ENCODE measurements at regions not wholly inside any gene's neighbourhood (a gene's known extent, or its start where the extent isn't known, plus 50 kb on each side); places are given as distances from the start of the nearest gene placed in this dataset.

- Mint-ChIP-seq H3K9me3 (peaks cover 0 to 2% (median 0%) of the 10 kb centered on the region in 7 donors), H3K27me3 (no peaks in the 10 kb centered on the region)
These were observed 353.0 kb upstream of the EEF2KMT start for GRCh38 chr16:5450409-5451104.

DNA sequence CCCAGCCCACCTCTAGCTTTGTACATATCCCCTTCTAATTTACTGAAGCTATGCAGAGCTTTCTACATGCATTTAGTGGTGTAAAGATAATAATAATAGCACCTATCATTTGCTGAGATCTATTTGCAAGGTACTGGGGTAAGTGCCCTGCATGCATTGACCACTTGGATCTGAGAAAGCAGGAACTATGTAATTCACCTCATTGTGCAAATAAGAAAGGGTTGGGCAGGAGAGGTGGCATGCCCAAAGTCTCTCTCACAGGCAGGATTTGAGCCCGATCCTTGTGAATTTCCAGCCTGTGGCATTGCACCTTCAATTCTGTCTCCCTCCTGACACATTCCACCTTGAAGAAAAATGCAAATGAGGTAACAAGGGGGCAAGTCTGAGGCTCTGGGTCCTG is 352.3 kb upstream of the EEF2KMT start:
- Histone ChIP-seq H3K4me3 (ENCODE audit: low read depth, low read length) (no peak overlapping the region), H3K27me3 (ENCODE audit: control insufficient read depth, insufficient read depth, low read length) (no peaks in the 10 kb centered on the region), H3K36me3 (ENCODE audit: control insufficient read depth, insufficient read depth, low read length) (no peaks in the 10 kb centered on the region), H3K4me1 (ENCODE audit: control insufficient read depth, insufficient read depth, low read length, poor library complexity, severe bottlenecking) (no peaks in the 10 kb centered on the region), H3K27ac (ENCODE audit: insufficient read depth, low read length, poor library complexity, severe bottlenecking) (no peak overlapping the region), H3K9me3 (ENCODE audit: control insufficient read depth in 2 of 2, low read length in 2 of 2) (no peaks in the 10 kb centered on the region)
- Mint-ChIP-seq H3K4me1 (no peaks in the 10 kb centered on the region), H3K9me3 (peaks cover 0 to 2% (median 0%) of the 10 kb centered on the region in 7 donors), H3K4me3 (no peak overlapping the region), H3K27me3 (no peaks in the 10 kb centered on the region), H3K27ac (no peak overlapping the region), H3K36me3 (no peaks in the 10 kb centered on the region)
- ATAC-seq (ENCODE audit: low read depth in 2 of 2): no peak
- no peak for DNase-seq

More at GRCh38 chr16:5450409-5451104, 353.0 kb upstream of the EEF2KMT start:
- DNase-seq: no peak
- Mint-ChIP-seq H3K36me3 (no peaks in the 10 kb centered on the region), H3K4me3 (no peak overlapping the region), H3K27ac (no peak overlapping the region), H3K4me1 (no peaks in the 10 kb centered on the region)
- no peak overlapping the region for H3K27ac ChIP-seq (ENCODE audit: insufficient read depth, low read length, poor library complexity, severe bottlenecking)
- H3K4me3 ChIP-seq (ENCODE audit: low read depth, low read length): no peak overlapping the region
- no peak for ATAC-seq (ENCODE audit: low read depth in 2 of 2)
- no peaks in the 10 kb centered on the region for H3K36me3 ChIP-seq (ENCODE audit: control insufficient read depth, insufficient read depth, low read length)
- H3K9me3 ChIP-seq (ENCODE audit: control insufficient read depth in 2 of 2, low read length in 2 of 2): no peaks in the 10 kb centered on the region
- no peaks in the 10 kb centered on the region for H3K27me3 ChIP-seq (ENCODE audit: control insufficient read depth, insufficient read depth, low read length)
- H3K4me1 ChIP-seq (ENCODE audit: control insufficient read depth, insufficient read depth, low read length, poor library complexity, severe bottlenecking): no peaks in the 10 kb centered on the region

GRCh38 chr16:5448798-5449197 is 351.2 kb upstream of the EEF2KMT start:
- Mint-ChIP-seq H3K36me3 (no peaks in the 10 kb centered on the region), H3K27ac (no peak overlapping the region), H3K4me3 (no peak overlapping the region), H3K4me1 (no peaks in the 10 kb centered on the region), H3K27me3 (no peaks in the 10 kb centered on the region), H3K9me3 (peaks cover 0 to 2% (median 0%) of the 10 kb centered on the region in 7 donors)
- H3K27me3 ChIP-seq (ENCODE audit: control insufficient read depth, insufficient read depth, low read length): no peaks in the 10 kb centered on the region
- H3K4me3 ChIP-seq (ENCODE audit: low read depth, low read length): no peak overlapping the region
- H3K36me3 ChIP-seq (ENCODE audit: control insufficient read depth, insufficient read depth, low read length): no peaks in the 10 kb centered on the region
- DNase-seq (no peak), ATAC-seq (ENCODE audit: low read depth in 2 of 2) (no peak)
- H3K4me1 ChIP-seq (ENCODE audit: control insufficient read depth, insufficient read depth, low read length, poor library complexity, severe bottlenecking): no peaks in the 10 kb centered on the region
- H3K9me3 ChIP-seq (ENCODE audit: control insufficient read depth in 2 of 2, low read length in 2 of 2): no peaks in the 10 kb centered on the region
- H3K27ac ChIP-seq (ENCODE audit: insufficient read depth, low read length, poor library complexity, severe bottlenecking): no peak overlapping the region

GRCh38 chr16:5447734-5448133 is 350.1 kb upstream of the EEF2KMT start:
- H3K36me3 Mint-ChIP-seq: no peaks in the 10 kb centered on the region
- ATAC-seq (ENCODE audit: low read depth in 2 of 2): no peak
- no peaks in the 10 kb centered on the region for H3K4me1 Mint-ChIP-seq
- no peak overlapping the region for H3K4me3 Mint-ChIP-seq
- no peaks in the 10 kb centered on the region for H3K4me1 ChIP-seq (ENCODE audit: control insufficient read depth, insufficient read depth, low read length, poor library complexity, severe bottlenecking)
- no peak overlapping the region for H3K27ac Mint-ChIP-seq
- no peaks in the 10 kb centered on the region for H3K27me3 Mint-ChIP-seq
- H3K9me3 Mint-ChIP-seq: peaks cover 0 to 2% (median 0%) of the 10 kb centered on the region in 7 donors
- no peaks in the 10 kb centered on the region for H3K9me3 ChIP-seq (ENCODE audit: control insufficient read depth in 2 of 2, low read length in 2 of 2)
- no peaks in the 10 kb centered on the region for H3K27me3 ChIP-seq (ENCODE audit: control insufficient read depth, insufficient read depth, low read length)
- no peak for DNase-seq
- H3K4me3 ChIP-seq (ENCODE audit: low read depth, low read length): no peak overlapping the region
- H3K36me3 ChIP-seq (ENCODE audit: control insufficient read depth, insufficient read depth, low read length): no peaks in the 10 kb centered on the region
- no peak overlapping the region for H3K27ac ChIP-seq (ENCODE audit: insufficient read depth, low read length, poor library complexity, severe bottlenecking)

DNA sequence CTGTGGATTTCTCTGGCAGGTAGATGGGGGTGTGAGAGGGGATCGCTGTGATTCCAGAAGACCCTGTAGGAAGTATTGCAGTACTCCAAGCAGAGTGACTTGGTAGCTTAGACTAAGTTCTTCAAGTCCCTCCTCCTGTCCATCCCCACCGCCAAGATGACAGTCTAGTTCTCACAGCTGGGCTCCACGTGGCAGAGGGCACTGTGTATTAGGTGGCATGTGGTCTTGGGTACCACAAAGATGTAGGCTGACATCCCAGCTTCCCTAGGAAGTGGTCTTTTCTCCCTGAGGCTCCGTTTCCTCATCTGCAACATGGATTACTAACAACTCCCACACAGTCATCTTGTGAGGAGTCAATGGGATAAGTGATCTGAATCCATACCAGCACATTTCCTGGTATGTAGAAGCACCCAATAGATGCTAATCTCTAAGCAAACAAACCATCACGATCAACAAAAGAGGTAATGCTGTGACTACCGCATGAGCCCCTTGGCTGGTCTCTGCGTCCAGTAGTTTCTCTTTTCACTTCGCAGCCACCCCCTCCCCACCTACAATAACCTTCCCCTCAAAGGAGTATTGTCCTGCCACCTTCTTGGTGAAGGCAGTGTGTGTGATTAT is 349.1 kb upstream of the EEF2KMT start:
- H3K36me3 ChIP-seq (ENCODE audit: control insufficient read depth, insufficient read depth, low read length): no peaks in the 10 kb centered on the region
- no peak overlapping the region for H3K27ac Mint-ChIP-seq
- ATAC-seq (ENCODE audit: low read depth in 2 of 2) (no peak), DNase-seq (no peak)
- H3K27me3 Mint-ChIP-seq: no peaks in the 10 kb centered on the region
- peaks cover 0 to 6% (median 2%) of the 10 kb centered on the region in 7 donors for H3K9me3 Mint-ChIP-seq
- H3K4me3 Mint-ChIP-seq: no peak overlapping the region
- no peak overlapping the region for H3K4me3 ChIP-seq (ENCODE audit: low read depth, low read length)
- H3K4me1 Mint-ChIP-seq: no peaks in the 10 kb centered on the region
- H3K4me1 ChIP-seq (ENCODE audit: control insufficient read depth, insufficient read depth, low read length, poor library complexity, severe bottlenecking): no peaks in the 10 kb centered on the region
- no peaks in the 10 kb centered on the region for H3K27me3 ChIP-seq (ENCODE audit: control insufficient read depth, insufficient read depth, low read length)
- no peaks in the 10 kb centered on the region for H3K36me3 Mint-ChIP-seq
- no peak overlapping the region for H3K27ac ChIP-seq (ENCODE audit: insufficient read depth, low read length, poor library complexity, severe bottlenecking)
- H3K9me3 ChIP-seq (ENCODE audit: control insufficient read depth in 2 of 2, low read length in 2 of 2): no peaks in the 10 kb centered on the region

- ATAC-seq (ENCODE audit: low read depth in 2 of 2) (no peak), DNase-seq (no peak)
- Mint-ChIP-seq H3K9me3 (peaks cover 1 to 6% (median 2%) of the 10 kb centered on the region in 7 donors), H3K27me3 (no peaks in the 10 kb centered on the region), H3K4me3 (no peak overlapping the region), H3K36me3 (no peaks in the 10 kb centered on the region), H3K27ac (no peak overlapping the region), H3K4me1 (no peaks in the 10 kb centered on the region)
- Histone ChIP-seq H3K4me3 (ENCODE audit: low read depth, low read length) (no peak overlapping the region), H3K4me1 (ENCODE audit: control insufficient read depth, insufficient read depth, low read length, poor library complexity, severe bottlenecking) (no peaks in the 10 kb centered on the region), H3K9me3 (ENCODE audit: control insufficient read depth in 2 of 2, low read length in 2 of 2) (no peaks in the 10 kb centered on the region), H3K27ac (ENCODE audit: insufficient read depth, low read length, poor library complexity, severe bottlenecking) (no peak overlapping the region), H3K27me3 (ENCODE audit: control insufficient read depth, insufficient read depth, low read length) (no peaks in the 10 kb centered on the region), H3K36me3 (ENCODE audit: control insufficient read depth, insufficient read depth, low read length) (no peaks in the 10 kb centered on the region)
These were observed 346.6 kb upstream of the EEF2KMT start for GRCh38 chr16:5444189-5444588.

DNA sequence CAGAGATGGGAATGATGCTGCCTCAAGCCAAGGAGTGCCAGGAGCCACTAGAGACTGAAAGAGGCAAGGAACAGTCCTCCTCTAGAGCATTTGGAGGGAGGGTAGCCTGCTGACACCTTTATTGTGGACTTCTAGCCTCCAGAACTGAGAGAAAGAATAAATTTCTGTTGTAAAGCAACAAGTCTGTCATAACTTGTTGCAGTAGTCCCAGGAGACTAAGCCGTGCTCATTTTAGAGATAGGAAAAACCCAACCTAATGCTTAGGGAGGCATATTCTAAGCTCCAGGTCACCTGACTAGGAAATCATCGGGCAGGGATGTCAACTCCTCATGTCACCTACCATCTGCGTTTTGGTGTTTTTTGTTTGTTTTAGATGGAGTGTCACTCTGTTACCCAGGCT is 345.4 kb upstream of the EEF2KMT start:
- no peaks in the 10 kb centered on the region for H3K4me1 Mint-ChIP-seq
- H3K27ac Mint-ChIP-seq: no peak overlapping the region
- no peaks in the 10 kb centered on the region for H3K27me3 Mint-ChIP-seq
- Histone ChIP-seq H3K4me1 (ENCODE audit: control insufficient read depth, insufficient read depth, low read length, poor library complexity, severe bottlenecking) (no peaks in the 10 kb centered on the region), H3K4me3 (ENCODE audit: low read depth, low read length) (no peak overlapping the region), H3K27ac (ENCODE audit: insufficient read depth, low read length, poor library complexity, severe bottlenecking) (no peak overlapping the region), H3K27me3 (ENCODE audit: control insufficient read depth, insufficient read depth, low read length) (no peaks in the 10 kb centered on the region), H3K36me3 (ENCODE audit: control insufficient read depth, insufficient read depth, low read length) (no peaks in the 10 kb centered on the region), H3K9me3 (ENCODE audit: control insufficient read depth in 2 of 2, low read length in 2 of 2) (no peaks in the 10 kb centered on the region)
- H3K9me3 Mint-ChIP-seq: peaks cover 0 to 8% (median 2%) of the 10 kb centered on the region in 7 donors
- DNase-seq (no peak), ATAC-seq (ENCODE audit: low read depth in 2 of 2) (no peak)
- H3K36me3 Mint-ChIP-seq: no peaks in the 10 kb centered on the region
- no peak overlapping the region for H3K4me3 Mint-ChIP-seq

- H3K27ac Mint-ChIP-seq: no peak overlapping the region
- no peaks in the 10 kb centered on the region for H3K27me3 Mint-ChIP-seq
- Histone ChIP-seq H3K4me1 (ENCODE audit: control insufficient read depth, insufficient read depth, low read length, poor library complexity, severe bottlenecking) (no peaks in the 10 kb centered on the region), H3K4me3 (ENCODE audit: low read depth, low read length) (no peak overlapping the region), H3K27me3 (ENCODE audit: control insufficient read depth, insufficient read depth, low read length) (no peaks in the 10 kb centered on the region), H3K9me3 (ENCODE audit: control insufficient read depth in 2 of 2, low read length in 2 of 2) (no peaks in the 10 kb centered on the region), H3K27ac (ENCODE audit: insufficient read depth, low read length, poor library complexity, severe bottlenecking) (no peak overlapping the region), H3K36me3 (ENCODE audit: control insufficient read depth, insufficient read depth, low read length) (no peaks in the 10 kb centered on the region)
- no peaks in the 10 kb centered on the region for H3K4me1 Mint-ChIP-seq
- H3K36me3 Mint-ChIP-seq: no peaks in the 10 kb centered on the region
- H3K4me3 Mint-ChIP-seq: no peak overlapping the region
- no peak for ATAC-seq (ENCODE audit: low read depth in 2 of 2)
- no peak for DNase-seq
- peaks cover 0 to 10% (median 2%) of the 10 kb centered on the region in 7 donors for H3K9me3 Mint-ChIP-seq
These were observed 344.5 kb upstream of the EEF2KMT start for GRCh38 chr16:5442054-5442453.
